ENCODE measurements at regions not wholly inside any gene's neighbourhood (a gene's known extent, or its start where the extent isn't known, plus 50 kb on each side); places are given as distances from the start of the nearest gene placed in this dataset.

- H3K27me3 ChIP-seq (ENCODE audit: control insufficient read depth, insufficient read depth, low read length) = no peaks in the 10 kb centered on the region
- H2AFZ ChIP-seq = no peak overlapping the region
- no peak overlapping the region for H3K9ac ChIP-seq
- H3K4me3 ChIP-seq (ENCODE audit: low read depth, low read length) = no peak overlapping the region
- TF ChIP-seq CTCF (IDR thresholded peaks at IDR 0.05) = no peak
- no peak overlapping the region for H3K4me2 ChIP-seq (ENCODE audit: low read length)
- no peaks in the 10 kb centered on the region for H3K4me1 ChIP-seq
- H3K27ac ChIP-seq = no peak overlapping the region
- H3K36me3 ChIP-seq (ENCODE audit: control insufficient read depth, insufficient read depth, low read length) = no peaks in the 10 kb centered on the region
- H3K79me2 ChIP-seq = no peaks in the 10 kb centered on the region
- H3K9me3 ChIP-seq (ENCODE audit: control insufficient read depth, low read length) = no peaks in the 10 kb centered on the region
Observed at GRCh38 chr6:14197118-14197517, 79.5 kb downstream of the CD83 start.

GRCh38 chr6:14200047-14200446 is 82.5 kb downstream of the CD83 start:
- H3K27me3 ChIP-seq (ENCODE audit: control insufficient read depth, insufficient read depth, low read length) = no peaks in the 10 kb centered on the region
- no peaks in the 10 kb centered on the region for H3K36me3 ChIP-seq (ENCODE audit: control insufficient read depth, insufficient read depth, low read length)
- no peaks in the 10 kb centered on the region for H3K4me1 ChIP-seq
- H3K27ac ChIP-seq = no peak overlapping the region
- H3K9ac ChIP-seq = no peak overlapping the region
- no peaks in the 10 kb centered on the region for H3K9me3 ChIP-seq (ENCODE audit: control insufficient read depth, low read length)
- H3K4me2 ChIP-seq (ENCODE audit: low read length) = no peak overlapping the region
- H3K4me3 ChIP-seq (ENCODE audit: low read depth, low read length) = no peak overlapping the region
- no peak for TF ChIP-seq CTCF (IDR thresholded peaks at IDR 0.05)
- H3K79me2 ChIP-seq = no peaks in the 10 kb centered on the region
- H2AFZ ChIP-seq = no peak overlapping the region

GRCh38 chr6:14202947-14203346 is 85.4 kb downstream of the CD83 start:
- Histone ChIP-seq H3K9ac (no peak overlapping the region), H3K4me1 (no peaks in the 10 kb centered on the region), H3K9me3 (ENCODE audit: control insufficient read depth, low read length) (no peaks in the 10 kb centered on the region), H3K27ac (no peak overlapping the region), H3K4me3 (ENCODE audit: low read depth, low read length) (no peak overlapping the region), H2AFZ (no peak overlapping the region), H3K36me3 (ENCODE audit: control insufficient read depth, insufficient read depth, low read length) (no peaks in the 10 kb centered on the region), H3K27me3 (ENCODE audit: control insufficient read depth, insufficient read depth, low read length) (no peaks in the 10 kb centered on the region), H3K79me2 (no peaks in the 10 kb centered on the region), H3K4me2 (ENCODE audit: low read length) (no peak overlapping the region)
- no peak for TF ChIP-seq CTCF (IDR thresholded peaks at IDR 0.05)

- no peak for TF ChIP-seq CTCF (IDR thresholded peaks at IDR 0.05)
- H3K9ac ChIP-seq = no peak overlapping the region
- H3K4me3 ChIP-seq (ENCODE audit: low read depth, low read length) = no peak overlapping the region
- no peaks in the 10 kb centered on the region for H3K9me3 ChIP-seq (ENCODE audit: control insufficient read depth, low read length)
- no peaks in the 10 kb centered on the region for H3K79me2 ChIP-seq
- no peak overlapping the region for H3K27ac ChIP-seq
- no peaks in the 10 kb centered on the region for H3K27me3 ChIP-seq (ENCODE audit: control insufficient read depth, insufficient read depth, low read length)
- H3K4me1 ChIP-seq = no peaks in the 10 kb centered on the region
- no peak overlapping the region for H2AFZ ChIP-seq
- H3K4me2 ChIP-seq (ENCODE audit: low read length) = no peak overlapping the region
- no peaks in the 10 kb centered on the region for H3K36me3 ChIP-seq (ENCODE audit: control insufficient read depth, insufficient read depth, low read length)
Observed at GRCh38 chr6:14206391-14206790, 88.8 kb downstream of the CD83 start.

GRCh38 chr6:14207448-14207847 is 89.9 kb downstream of the CD83 start:
- Histone ChIP-seq H2AFZ (no peak overlapping the region), H3K27me3 (ENCODE audit: control insufficient read depth, insufficient read depth, low read length) (no peaks in the 10 kb centered on the region), H3K9me3 (ENCODE audit: control insufficient read depth, low read length) (no peaks in the 10 kb centered on the region), H3K4me1 (peaks cover 9% of the 10 kb centered on the region), H3K79me2 (no peaks in the 10 kb centered on the region), H3K36me3 (ENCODE audit: control insufficient read depth, insufficient read depth, low read length) (no peaks in the 10 kb centered on the region), H3K4me3 (ENCODE audit: low read depth, low read length) (no peak overlapping the region), H3K27ac (no peak overlapping the region), H3K9ac (no peak overlapping the region), H3K4me2 (ENCODE audit: low read length) (no peak overlapping the region)
- TF ChIP-seq CTCF (IDR thresholded peaks at IDR 0.05) = no peak

All from parathyroid adenoma (tissue), 2 donors.